ENCODE measurements at regions not wholly inside any gene's neighbourhood (a gene's known extent, or its start where the extent isn't known, plus 50 kb on each side); places are given as distances from the start of the nearest gene placed in this dataset.
"Not testable (repeated sequence)": the region's sequence is repeated elsewhere in the genome, so short reads cannot be mapped to it uniquely, and the experiment has no call there.

- no peak for DNase-seq (ENCODE audit: extremely low read depth in 1 of 2, low read depth in 1 of 2)
These were observed 117.9 kb downstream of the GPCPD1 start for GRCh38 chr20:5492937-5493336.

- no peak for DNase-seq (ENCODE audit: extremely low read depth in 1 of 2, low read depth in 1 of 2)
These were observed 119.4 kb downstream of the GPCPD1 start for GRCh38 chr20:5491455-5491854.

GRCh38 chr20:5489601-5490000 is 121.2 kb downstream of the GPCPD1 start:
- no peak for DNase-seq (ENCODE audit: extremely low read depth in 1 of 2, low read depth in 1 of 2)

GRCh38 chr20:5488823-5489222 is 122.0 kb downstream of the GPCPD1 start:
- DNase-seq (ENCODE audit: extremely low read depth in 1 of 2, low read depth in 1 of 2) = no peak

GRCh38 chr20:5486377-5487054 is 124.3 kb downstream of the GPCPD1 start:
- no peak for DNase-seq (ENCODE audit: extremely low read depth in 1 of 2, low read depth in 1 of 2)

- DNase-seq (ENCODE audit: extremely low read depth in 1 of 2, low read depth in 1 of 2) = no peak
These were observed 125.9 kb downstream of the GPCPD1 start for GRCh38 chr20:5484926-5485325.

GRCh38 chr20:5484346-5484745 is 126.5 kb downstream of the GPCPD1 start:
- DNase-seq (ENCODE audit: extremely low read depth in 1 of 2, low read depth in 1 of 2) = no peak

GRCh38 chr20:5482791-5483190 is 128.0 kb downstream of the GPCPD1 start:
- no peak for DNase-seq (ENCODE audit: extremely low read depth in 1 of 2, low read depth in 1 of 2)

- no peak for DNase-seq (ENCODE audit: extremely low read depth in 1 of 2, low read depth in 1 of 2)
These were observed 128.9 kb downstream of the GPCPD1 start for GRCh38 chr20:5481872-5482271.

- DNase-seq (ENCODE audit: extremely low read depth in 1 of 2, low read depth in 1 of 2) = no peak
These were observed 129.8 kb downstream of the GPCPD1 start for GRCh38 chr20:5480824-5481600.

GRCh38 chr20:5474646-5475550 is 135.9 kb downstream of the GPCPD1 start:
- no peak for DNase-seq (ENCODE audit: extremely low read depth in 1 of 2, low read depth in 1 of 2)

- not testable (repeated sequence) for DNase-seq (ENCODE audit: extremely low read depth in 1 of 2, low read depth in 1 of 2)
These were observed 138.9 kb downstream of the GPCPD1 start for GRCh38 chr20:5471866-5472265.

GRCh38 chr20:5471368-5471767 is 139.4 kb downstream of the GPCPD1 start:
- no peak for DNase-seq (ENCODE audit: extremely low read depth in 1 of 2, low read depth in 1 of 2)

- DNase-seq (ENCODE audit: extremely low read depth in 1 of 2, low read depth in 1 of 2) = no peak
These were observed 139.9 kb downstream of the GPCPD1 start for GRCh38 chr20:5470943-5471342.

- no peak for DNase-seq (ENCODE audit: extremely low read depth in 1 of 2, low read depth in 1 of 2)
These were observed 140.3 kb downstream of the GPCPD1 start for GRCh38 chr20:5470458-5470857.

- DNase-seq (ENCODE audit: extremely low read depth in 1 of 2, low read depth in 1 of 2) = no peak
These were observed 141.7 kb downstream of the GPCPD1 start for GRCh38 chr20:5469111-5469510.

GRCh38 chr20:5467086-5467485 is 143.7 kb downstream of the GPCPD1 start:
- no peak for DNase-seq (ENCODE audit: extremely low read depth in 1 of 2, low read depth in 1 of 2)

GRCh38 chr20:5465604-5465927 is 145.2 kb downstream of the GPCPD1 start:
- DNase-seq (ENCODE audit: extremely low read depth in 1 of 2, low read depth in 1 of 2) = no peak

GRCh38 chr20:5464901-5465603 is 145.8 kb downstream of the GPCPD1 start:
- no peak for DNase-seq (ENCODE audit: extremely low read depth in 1 of 2, low read depth in 1 of 2)

GRCh38 chr20:5463007-5463686 is 146.4 kb upstream of the PROKR2 start:
- DNase-seq (ENCODE audit: extremely low read depth in 1 of 2, low read depth in 1 of 2) = no peak

All from stimulated activated CD8-positive, alpha-beta memory T cell treated with anti-CD3 and anti-CD28 coated beads, Interleukin-7, amount 100 ng/mL, for 48 hours (primary cell).